Prostate gland (tissue), 2 donors: ENCODE measurements at regions not wholly inside any gene's neighbourhood (a gene's known extent, or its start where the extent isn't known, plus 50 kb on each side); places are given as distances from the start of the nearest gene placed in this dataset.

Experiments used
- DNase-seq: peaks from one replicate; pipeline ENCODE4 v3.0.0-alpha.2; 2019; ENCODE audit warnings: low spot score
- H3K27ac ChIP-seq, 2 donors: fragments of 200-600 bp; sonication (generic); 2 replicates each; pipeline ENCODE4 v1.5.1; 2017 to 2019
- H3K27me3 ChIP-seq: fragments of 200-600 bp; sonication (generic); replicated peaks from 2 replicates; pipeline ENCODE4 v1.5.1; 2019; ENCODE audit not compliant: insufficient read depth
- H3K36me3 ChIP-seq, 2 donors: fragments of 200-600 bp; sonication (generic); 1 replicate in 1 of 2; 2 replicates in 1 of 2; pipeline versions ENCODE4 v1.5.1 to v1.8.1; 2017 to 2019
- H3K4me1 ChIP-seq: fragments of 200-600 bp; sonication (generic); replicated peaks from 2 replicates; pipeline ENCODE4 v1.5.1; 2019
- H3K4me3 ChIP-seq, 2 donors: fragments of 200-600 bp; sonication (generic); 2 replicates each; pipeline ENCODE4 v1.5.1; 2017 to 2019
- H3K9me3 ChIP-seq: fragments of 200-600 bp; sonication (generic); 2 replicates; pipeline ENCODE4 v1.5.1; 2017
- CTCF ChIP-seq, 4 experiments: fragments of 200-600 bp in 2 of 4; fragments of 450-650 bp in 2 of 4; sonication (generic) in 2 of 4; IDR thresholded peaks; 1 replicate in 3 of 4; 2 replicates in 1 of 4; pipeline ENCODE4 v1.5.1; 2016 to 2019; ENCODE audit warnings: antibody characterized with exemption in 4 of 4, mild to moderate bottlenecking in 2 of 4, moderate library complexity in 2 of 4
- POLR2A ChIP-seq: fragments of 450-650 bp; IDR thresholded peaks from one replicate; pipeline ENCODE4 v1.6.1; 2016; ENCODE audit warnings: antibody characterized with exemption, mild to moderate bottlenecking
- POLR2AphosphoS5 ChIP-seq: sonication (generic); formaldehyde crosslinking; IDR thresholded peaks from one replicate; pipeline ENCODE4 v1.6.1; 2017; ENCODE audit warnings: antibody characterized with exemption
- WGBS: methylation state at CpG from one replicate; pipeline ENCODE4 v1.1.5; 2018; 5-methylcytosine and 5-hydroxymethylcytosine counted together
- intact Hi-C: fragments of 100-400 bp; cut with DNase I; formaldehyde crosslinking; loops from one replicate; pipeline ENCODE4 v1.14.2; 2022

- WGBS, result 64% methylated on average over 2 of the region's 2 CpGs
- H3K9me3 ChIP-seq, result no peaks in the 10 kb centered on the region
- H3K36me3 ChIP-seq, result no peaks in the 10 kb centered on the region
- no peak overlapping the region for H3K27ac ChIP-seq
- TF ChIP-seq CTCF (IDR thresholded peaks at IDR 0.05) (no peak), POLR2AphosphoS5 (no peak), POLR2A (no peak)
- no peak for DNase-seq
- intact Hi-C loops, result loop anchor here (10.0 kb wide), 1 partner anchor 225 kb away; no protein-coding TSS in a partner anchor
- no peak overlapping the region for H3K4me3 ChIP-seq
- no peaks in the 10 kb centered on the region for H3K4me1 ChIP-seq
- H3K27me3 ChIP-seq, result no peaks in the 10 kb centered on the region
These were observed 91.1 kb upstream of the SLC24A5 start for GRCh38 chr15:48029642-48030041.

GRCh38 chr15:48031466-48031865 lies 89.3 kb upstream of the SLC24A5 start:
- H3K27ac ChIP-seq, result no peak overlapping the region
- no peaks in the 10 kb centered on the region for H3K4me1 ChIP-seq
- H3K36me3 ChIP-seq, result no peaks in the 10 kb centered on the region
- DNase-seq, result no peak
- no peaks in the 10 kb centered on the region for H3K27me3 ChIP-seq
- no peaks in the 10 kb centered on the region for H3K9me3 ChIP-seq
- WGBS, result 96% methylated on average over 1 of the region's 1 CpG
- H3K4me3 ChIP-seq, result no peak overlapping the region
- TF ChIP-seq CTCF (IDR thresholded peaks at IDR 0.05) (no peak), POLR2A (no peak), POLR2AphosphoS5 (no peak)
- intact Hi-C loops, result no loop called here

DNA sequence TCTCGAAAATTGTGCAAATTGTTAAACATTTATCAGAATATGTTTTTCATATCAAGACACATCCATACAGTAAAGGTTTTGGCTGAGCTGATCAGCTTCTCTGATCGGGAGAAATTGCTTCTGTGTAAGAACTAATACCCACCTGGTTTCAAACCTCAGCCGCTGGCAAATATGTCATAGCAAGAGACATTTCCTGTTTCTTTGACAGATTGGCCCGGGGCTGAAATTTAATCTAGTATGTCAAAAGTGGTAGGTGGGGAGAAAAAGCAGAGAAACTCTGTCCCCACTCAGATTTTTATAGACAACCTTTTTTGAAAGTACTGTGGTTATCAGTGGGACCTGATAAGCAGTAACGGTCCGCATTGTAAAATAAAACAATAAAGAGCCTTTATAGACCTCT lies 88.8 kb upstream of the SLC24A5 start:
- Histone ChIP-seq H3K27me3 (no peaks in the 10 kb centered on the region), H3K4me3 (no peak overlapping the region), H3K36me3 (no peaks in the 10 kb centered on the region), H3K27ac (no peak overlapping the region), H3K9me3 (no peaks in the 10 kb centered on the region), H3K4me1 (no peaks in the 10 kb centered on the region)
- intact Hi-C loops, result no loop called here
- TF ChIP-seq POLR2AphosphoS5, result no peak
- TF ChIP-seq CTCF (IDR thresholded peaks at IDR 0.05), result no peak
- TF ChIP-seq POLR2A, result no peak
- 59% methylated on average over 6 of the region's 6 CpGs for WGBS
- DNase-seq, result no peak

DNA sequence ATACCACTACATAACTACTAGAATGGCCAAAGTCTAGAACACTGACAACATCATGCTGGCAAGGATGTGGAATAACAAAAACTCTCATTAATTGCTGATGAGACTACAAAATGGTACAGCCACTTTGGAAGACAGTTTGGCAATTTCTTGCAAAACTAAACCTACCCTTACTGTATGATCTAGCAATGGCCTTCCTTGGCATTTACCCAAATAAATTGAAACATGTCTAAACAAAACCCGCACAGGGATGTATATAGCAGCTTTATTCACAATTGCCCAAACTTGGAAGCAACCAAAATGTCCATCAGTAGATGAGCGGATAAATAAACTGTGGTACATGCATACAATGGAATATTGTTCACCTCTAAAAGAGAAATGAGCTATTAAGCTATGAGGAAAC lies 87.9 kb upstream of the SLC24A5 start:
- WGBS, result 85% methylated on average over 2 of the region's 2 CpGs

More for the DNA sequence above, 87.9 kb upstream of the SLC24A5 start:
- H3K4me1 ChIP-seq, result no peaks in the 10 kb centered on the region
- no peaks in the 10 kb centered on the region for H3K36me3 ChIP-seq
- DNase-seq, result no peak
- H3K4me3 ChIP-seq, result no peak overlapping the region
- intact Hi-C loops, result no loop called here
- TF ChIP-seq POLR2AphosphoS5 (no peak), POLR2A (no peak), CTCF (IDR thresholded peaks at IDR 0.05) (no peak)
- no peaks in the 10 kb centered on the region for H3K27me3 ChIP-seq
- no peaks in the 10 kb centered on the region for H3K9me3 ChIP-seq
- no peak overlapping the region for H3K27ac ChIP-seq
